Chondrocyte (in vitro differentiated cells): ENCODE measurements at regions not wholly inside any gene's neighbourhood (a gene's known extent, or its start where the extent isn't known, plus 50 kb on each side); places are given as distances from the start of the nearest gene placed in this dataset.

Experiments used
- DNase-seq: peaks from one replicate; pipeline ENCODE4 v3.0.0; 2021; ENCODE audit warnings: mixed read lengths, low spot score
- H3K27ac Mint-ChIP-seq: one replicate; pipeline ENCODE4 v1.8.0; 2021; ENCODE audit warnings: mild to moderate bottlenecking, moderate library complexity, mixed read lengths; ENCODE audit not compliant: unreplicated experiment
- H3K27me3 Mint-ChIP-seq: 2 replicates; pipeline ENCODE4 v1.8.0; 2021; ENCODE audit warnings: low read depth, mixed read lengths
- H3K36me3 Mint-ChIP-seq: 2 replicates; pipeline ENCODE4 v1.8.0; 2021; ENCODE audit warnings: low read depth, mixed read lengths
- H3K4me1 Mint-ChIP-seq: 2 replicates; pipeline ENCODE4 v1.8.0; 2021; ENCODE audit warnings: low read depth, mild to moderate bottlenecking, mixed read lengths
- H3K4me3 Mint-ChIP-seq: one replicate; pipeline ENCODE4 v1.8.0; 2021; ENCODE audit warnings: mild to moderate bottlenecking, moderate library complexity, mixed read lengths; ENCODE audit not compliant: unreplicated experiment
- H3K9me3 Mint-ChIP-seq: 2 replicates; pipeline ENCODE4 v1.8.0; 2021; ENCODE audit warnings: low read depth, mixed read lengths
- CTCF ChIP-seq: fragments of 200-600 bp; sonication (generic); IDR thresholded peaks from 2 replicates; pipeline ENCODE4 v1.5.0; 2021; ENCODE audit warnings: antibody characterized with exemption, mild to moderate bottlenecking, moderate library complexity

- no peak for DNase-seq
- H3K9me3 Mint-ChIP-seq = peaks cover 7% of the 10 kb centered on the region
- H3K36me3 Mint-ChIP-seq = no peaks in the 10 kb centered on the region
- H3K4me1 Mint-ChIP-seq = no peaks in the 10 kb centered on the region
- H3K4me3 Mint-ChIP-seq = no peak overlapping the region
- H3K27ac Mint-ChIP-seq = no peak overlapping the region
- TF ChIP-seq CTCF = no peak
- H3K27me3 Mint-ChIP-seq = peaks cover 8% of the 10 kb centered on the region
Observed at GRCh38 chr15:61605343-61605742, 376.2 kb upstream of the RORA start.

GRCh38 chr15:61598655-61599054 is 369.6 kb upstream of the RORA start:
- Mint-ChIP-seq H3K4me3 (no peak overlapping the region), H3K4me1 (no peaks in the 10 kb centered on the region), H3K27ac (no peak overlapping the region), H3K36me3 (no peaks in the 10 kb centered on the region), H3K9me3 (peaks cover 4% of the 10 kb centered on the region), H3K27me3 (peaks cover 10% of the 10 kb centered on the region)
- DNase-seq = no peak
- no peak for TF ChIP-seq CTCF

- no peaks in the 10 kb centered on the region for H3K36me3 Mint-ChIP-seq
- H3K4me1 Mint-ChIP-seq = no peaks in the 10 kb centered on the region
- no peak for TF ChIP-seq CTCF
- no peak overlapping the region for H3K4me3 Mint-ChIP-seq
- DNase-seq = no peak
- H3K27me3 Mint-ChIP-seq = no peaks in the 10 kb centered on the region
- no peak overlapping the region for H3K27ac Mint-ChIP-seq
- H3K9me3 Mint-ChIP-seq = peaks cover 18% of the 10 kb centered on the region
Observed at GRCh38 chr15:61584410-61584809, 355.3 kb upstream of the RORA start.

GRCh38 chr15:61582092-61582491 is 353.0 kb upstream of the RORA start:
- Mint-ChIP-seq H3K27me3 (no peaks in the 10 kb centered on the region), H3K4me1 (no peaks in the 10 kb centered on the region), H3K9me3 (peaks cover 24% of the 10 kb centered on the region), H3K36me3 (no peaks in the 10 kb centered on the region), H3K4me3 (no peak overlapping the region), H3K27ac (no peak overlapping the region)
- DNase-seq = no peak
- no peak for TF ChIP-seq CTCF

- no peaks in the 10 kb centered on the region for H3K4me1 Mint-ChIP-seq
- H3K27ac Mint-ChIP-seq = no peak overlapping the region
- no peak for DNase-seq
- H3K27me3 Mint-ChIP-seq = no peaks in the 10 kb centered on the region
- H3K4me3 Mint-ChIP-seq = no peak overlapping the region
- H3K9me3 Mint-ChIP-seq = peaks cover 12% of the 10 kb centered on the region
- no peak for TF ChIP-seq CTCF
- no peaks in the 10 kb centered on the region for H3K36me3 Mint-ChIP-seq
Observed at GRCh38 chr15:61575597-61575996, 346.5 kb upstream of the RORA start.
